Testis (tissue), 2 donors: ENCODE measurements at regions not wholly inside any gene's neighbourhood (a gene's known extent, or its start where the extent isn't known, plus 50 kb on each side); places are given as distances from the start of the nearest gene placed in this dataset.

Experiments
- CTCF ChIP-seq, 3 experiments: fragments of 450-650 bp in 2 of 3; fragments of 200-600 bp in 1 of 3; sonication (generic) in 1 of 3; IDR thresholded peaks; one replicate each; pipeline ENCODE4 v1.5.1; 2016 to 2019; ENCODE audit warnings: antibody characterized with exemption in 3 of 3, mild to moderate bottlenecking in 2 of 3, moderate library complexity in 1 of 3
- POLR2A ChIP-seq: fragments of 450-650 bp; IDR thresholded peaks from one replicate; pipeline ENCODE4 v1.6.1; 2017; ENCODE audit warnings: antibody characterized with exemption, mild to moderate bottlenecking, moderate library complexity

- TF ChIP-seq CTCF (IDR thresholded peaks at IDR 0.05): no peak
- TF ChIP-seq POLR2A: no peak
Measured at GRCh38 chr19:30795727-30796126, 423.5 kb downstream of the ZNF536 start.
